ENCODE measurements at regions not wholly inside any gene's neighbourhood (a gene's known extent, or its start where the extent isn't known, plus 50 kb on each side); places are given as distances from the start of the nearest gene placed in this dataset.

GRCh38 chr10:52649511-52649910 is 123.1 kb downstream of the MBL2 start:
- TF ChIP-seq RXRA (IDR thresholded peaks at IDR 0.05) (no peak), TAF1 (conservative IDR thresholded peaks at IDR 0.05) (no peak), CTCF (IDR thresholded peaks at IDR 0.05; ENCODE audit: low read depth, low read length, missing input control) (no peak)
